Umbilical cord (tissue), 1 donor: ENCODE measurements at regions not wholly inside any gene's neighbourhood (a gene's known extent, or its start where the extent isn't known, plus 50 kb on each side); places are given as distances from the start of the nearest gene placed in this dataset.

ENCODE experiments used
- DNase-seq: peaks from one replicate; pipeline ENCODE4 v3.0.0-alpha.2; 2015; ENCODE audit warnings: low spot score

DNA sequence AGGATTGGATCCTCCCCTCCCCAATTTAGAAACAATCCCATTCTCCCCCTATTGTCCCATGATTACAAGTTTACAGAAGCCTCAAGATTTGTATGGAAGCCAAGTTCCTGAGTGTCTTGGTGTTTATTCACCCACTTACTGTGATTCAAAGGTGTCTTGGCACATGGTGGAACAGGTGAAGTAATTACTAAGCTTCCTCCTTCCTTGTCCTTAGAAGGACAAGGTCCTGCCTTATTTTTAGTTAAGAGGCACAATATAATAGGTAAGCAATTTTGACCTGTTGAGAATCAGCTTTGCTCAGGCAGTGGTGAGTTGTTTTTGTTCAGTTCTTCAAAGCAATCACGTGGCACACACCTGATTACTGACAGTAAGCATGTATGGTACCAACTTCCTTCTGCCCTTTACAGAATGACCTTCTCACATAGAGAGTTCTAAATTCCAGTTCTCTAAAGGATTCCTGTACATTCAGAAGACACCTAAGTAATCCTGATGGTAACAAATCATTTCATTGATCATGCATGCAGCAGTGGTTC lies 60.7 kb upstream of the SLC13A1 start:
- no peak for DNase-seq

DNA sequence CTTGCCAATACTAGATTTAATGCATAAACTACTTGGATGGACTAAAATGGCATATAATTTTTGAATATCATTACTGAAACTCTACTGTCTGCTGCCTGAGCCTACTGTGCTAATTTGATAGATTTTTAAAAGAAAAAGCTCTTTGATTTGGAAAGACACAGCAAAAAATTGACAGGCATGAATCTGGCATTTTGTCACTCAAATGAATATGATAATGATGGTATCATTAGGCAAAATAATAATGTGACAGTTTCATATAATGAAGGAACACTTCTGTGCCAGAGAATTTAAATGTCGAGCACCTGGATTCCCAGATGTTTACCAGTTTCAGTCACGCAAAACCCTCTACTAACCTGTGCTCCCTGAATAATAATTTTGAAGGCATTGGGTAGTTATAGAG lies 60.0 kb upstream of the SLC13A1 start:
- DNase-seq, result no peak
